Ishikawa (cell line): ENCODE measurements at regions not wholly inside any gene's neighbourhood (a gene's known extent, or its start where the extent isn't known, plus 50 kb on each side); places are given as distances from the start of the nearest gene placed in this dataset.

Experiments used
- CEBPB ChIP-seq: IDR thresholded peaks from 2 replicates; pipeline ENCODE4 v1.6.1; 2012
- CREB1 ChIP-seq: IDR thresholded peaks from 2 replicates; pipeline ENCODE4 v1.6.1; 2012; ENCODE audit warnings: low read depth
- EGR1 ChIP-seq: IDR thresholded peaks from 2 replicates; pipeline ENCODE4 v1.6.1; 2012
- EP300 ChIP-seq: IDR thresholded peaks from 2 replicates; pipeline ENCODE4 v1.6.1; 2012; ENCODE audit warnings: borderline replicate concordance
- FOXM1 ChIP-seq: IDR thresholded peaks from 2 replicates; pipeline ENCODE4 v1.6.1; 2012; ENCODE audit warnings: low read depth, borderline replicate concordance
- NFIC ChIP-seq: IDR thresholded peaks from 2 replicates; pipeline ENCODE4 v1.6.1; 2012
- RAD21 ChIP-seq: IDR thresholded peaks from 2 replicates; pipeline ENCODE4 v1.6.1; 2012; ENCODE audit warnings: low read depth
- TAF1 ChIP-seq: IDR thresholded peaks from 2 replicates; pipeline ENCODE4 v1.6.1; 2012; ENCODE audit warnings: low read depth, mild to moderate bottlenecking
- TCF12 ChIP-seq: IDR thresholded peaks from 2 replicates; pipeline ENCODE4 v1.6.1; 2012; ENCODE audit warnings: low read depth
- TEAD4 ChIP-seq: IDR thresholded peaks from 2 replicates; pipeline ENCODE4 v1.6.1; 2012
- YY1 ChIP-seq: IDR thresholded peaks from 2 replicates; pipeline ENCODE4 v1.6.1; 2012; ENCODE audit warnings: low read depth
- ZBTB7A ChIP-seq: IDR thresholded peaks from 2 replicates; pipeline ENCODE4 v1.6.1; 2012; ENCODE audit warnings: low read depth
- TF ChIP-seq, protein P1 (sequence below): IDR thresholded peaks from 2 replicates; pipeline ENCODE4 v1.6.1; 2012
- TF ChIP-seq, protein P2 (sequence below): IDR thresholded peaks from 2 replicates; pipeline ENCODE4 v1.6.1; 2012
- TF ChIP-seq, protein P3 (sequence below): IDR thresholded peaks from 2 replicates; pipeline ENCODE4 v1.6.1; 2012; ENCODE audit warnings: low read depth, mild to moderate bottlenecking

DNA sequence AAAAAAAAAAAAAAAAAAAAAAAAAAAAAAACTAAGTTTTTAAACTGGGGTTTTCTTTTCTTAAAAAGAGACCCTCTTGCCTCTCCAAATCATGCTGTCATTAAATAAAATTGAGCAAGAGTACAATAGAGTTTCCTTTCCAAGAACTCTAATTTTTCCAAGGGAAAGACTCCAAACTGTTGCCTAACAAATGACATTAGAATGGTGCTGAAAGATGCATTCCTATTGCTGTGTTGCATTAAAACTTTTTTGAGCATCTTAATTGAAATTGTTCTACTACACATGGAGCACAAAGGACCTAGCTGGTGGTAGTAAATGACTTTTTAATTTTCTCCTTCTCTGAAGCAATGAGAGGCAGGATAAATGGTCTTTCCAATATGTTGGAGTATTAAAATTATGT lies 469.1 kb upstream of the ARHGEF26 start:
- no peak for TF ChIP-seq RAD21
- no peak for TF ChIP-seq CEBPB
- TF ChIP-seq TEAD4: no peak
- TF ChIP-seq ZBTB7A: no peak

DNA sequence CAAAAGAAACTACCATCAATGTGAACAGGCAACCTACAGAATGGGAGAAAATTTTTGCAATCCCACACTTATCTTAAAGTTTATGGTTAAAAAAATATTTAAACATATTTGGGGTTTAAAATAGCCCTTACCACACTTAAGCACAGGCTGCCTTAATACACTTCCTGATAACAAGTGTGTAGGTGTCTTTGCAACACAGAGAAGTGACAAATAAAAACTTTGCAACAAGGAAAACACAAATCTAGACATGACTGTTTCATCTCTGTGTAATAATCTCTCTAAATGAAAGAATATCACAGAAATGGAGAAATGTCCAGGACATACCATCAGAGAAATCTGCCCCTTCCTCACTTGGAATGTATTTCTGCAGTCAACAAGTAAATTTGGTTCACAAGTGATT lies 464.1 kb upstream of the ARHGEF26 start:
- no peak for TF ChIP-seq EGR1

DNA sequence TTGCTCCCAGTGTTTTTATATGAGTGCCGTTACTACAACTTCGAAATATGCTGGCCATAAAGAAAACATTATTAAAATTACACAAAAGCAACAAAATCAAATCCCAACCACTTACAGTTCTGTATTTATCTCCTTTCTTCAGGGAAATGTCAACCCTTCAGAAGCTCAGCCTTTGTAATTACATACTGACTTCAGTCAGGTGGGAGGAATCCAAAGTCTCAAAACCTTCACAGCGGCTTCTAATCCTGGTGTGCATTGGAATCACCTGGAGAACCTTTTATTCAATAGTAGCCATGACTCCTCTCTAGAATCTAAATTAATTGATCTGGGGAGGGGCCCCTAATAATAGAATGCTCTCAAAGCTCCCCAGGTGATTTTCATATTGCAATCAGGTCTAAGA lies 463.7 kb upstream of the ARHGEF26 start:
- TF ChIP-seq, protein P1, sequence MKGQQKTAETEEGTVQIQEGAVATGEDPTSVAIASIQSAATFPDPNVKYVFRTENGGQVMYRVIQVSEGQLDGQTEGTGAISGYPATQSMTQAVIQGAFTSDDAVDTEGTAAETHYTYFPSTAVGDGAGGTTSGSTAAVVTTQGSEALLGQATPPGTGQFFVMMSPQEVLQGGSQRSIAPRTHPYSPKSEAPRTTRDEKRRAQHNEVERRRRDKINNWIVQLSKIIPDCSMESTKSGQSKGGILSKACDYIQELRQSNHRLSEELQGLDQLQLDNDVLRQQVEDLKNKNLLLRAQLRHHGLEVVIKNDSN: no peak
- TF ChIP-seq, protein P2, sequence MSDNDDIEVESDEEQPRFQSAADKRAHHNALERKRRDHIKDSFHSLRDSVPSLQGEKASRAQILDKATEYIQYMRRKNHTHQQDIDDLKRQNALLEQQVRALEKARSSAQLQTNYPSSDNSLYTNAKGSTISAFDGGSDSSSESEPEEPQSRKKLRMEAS: no peak

DNA sequence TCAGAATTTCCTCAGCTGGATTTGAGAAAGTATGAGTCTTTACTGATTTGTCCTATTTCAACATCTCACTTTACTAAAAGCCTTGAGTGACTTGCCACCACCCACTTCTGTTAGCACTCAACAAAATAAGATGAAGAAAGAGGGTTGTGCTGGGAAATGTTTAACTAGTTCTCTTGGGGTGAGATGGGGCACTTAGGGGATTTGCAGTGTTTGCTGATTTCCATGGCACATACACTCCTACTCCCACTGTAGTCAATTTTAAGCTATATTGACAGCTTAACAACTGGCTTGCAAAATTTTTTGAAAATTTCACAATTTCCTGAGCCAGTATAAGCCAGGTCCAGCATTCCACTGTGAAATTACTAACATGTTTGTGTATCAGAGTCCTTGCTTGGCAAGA lies 463.1 kb upstream of the ARHGEF26 start:
- no peak for TF ChIP-seq FOXM1
- no peak for TF ChIP-seq CEBPB
- TF ChIP-seq RAD21: no peak
- no peak for TF ChIP-seq EP300
- no peak for TF ChIP-seq TEAD4
- TF ChIP-seq, protein P3, sequence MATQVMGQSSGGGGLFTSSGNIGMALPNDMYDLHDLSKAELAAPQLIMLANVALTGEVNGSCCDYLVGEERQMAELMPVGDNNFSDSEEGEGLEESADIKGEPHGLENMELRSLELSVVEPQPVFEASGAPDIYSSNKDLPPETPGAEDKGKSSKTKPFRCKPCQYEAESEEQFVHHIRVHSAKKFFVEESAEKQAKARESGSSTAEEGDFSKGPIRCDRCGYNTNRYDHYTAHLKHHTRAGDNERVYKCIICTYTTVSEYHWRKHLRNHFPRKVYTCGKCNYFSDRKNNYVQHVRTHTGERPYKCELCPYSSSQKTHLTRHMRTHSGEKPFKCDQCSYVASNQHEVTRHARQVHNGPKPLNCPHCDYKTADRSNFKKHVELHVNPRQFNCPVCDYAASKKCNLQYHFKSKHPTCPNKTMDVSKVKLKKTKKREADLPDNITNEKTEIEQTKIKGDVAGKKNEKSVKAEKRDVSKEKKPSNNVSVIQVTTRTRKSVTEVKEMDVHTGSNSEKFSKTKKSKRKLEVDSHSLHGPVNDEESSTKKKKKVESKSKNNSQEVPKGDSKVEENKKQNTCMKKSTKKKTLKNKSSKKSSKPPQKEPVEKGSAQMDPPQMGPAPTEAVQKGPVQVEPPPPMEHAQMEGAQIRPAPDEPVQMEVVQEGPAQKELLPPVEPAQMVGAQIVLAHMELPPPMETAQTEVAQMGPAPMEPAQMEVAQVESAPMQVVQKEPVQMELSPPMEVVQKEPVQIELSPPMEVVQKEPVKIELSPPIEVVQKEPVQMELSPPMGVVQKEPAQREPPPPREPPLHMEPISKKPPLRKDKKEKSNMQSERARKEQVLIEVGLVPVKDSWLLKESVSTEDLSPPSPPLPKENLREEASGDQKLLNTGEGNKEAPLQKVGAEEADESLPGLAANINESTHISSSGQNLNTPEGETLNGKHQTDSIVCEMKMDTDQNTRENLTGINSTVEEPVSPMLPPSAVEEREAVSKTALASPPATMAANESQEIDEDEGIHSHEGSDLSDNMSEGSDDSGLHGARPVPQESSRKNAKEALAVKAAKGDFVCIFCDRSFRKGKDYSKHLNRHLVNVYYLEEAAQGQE: no peak
- TF ChIP-seq TCF12: no peak
- no peak for TF ChIP-seq CREB1
- TF ChIP-seq TAF1: no peak
- TF ChIP-seq YY1: no peak
- TF ChIP-seq, protein P2: no peak
- TF ChIP-seq, protein P1: no peak
- no peak for TF ChIP-seq NFIC
- TF ChIP-seq EGR1: no peak
- no peak for TF ChIP-seq ZBTB7A

DNA sequence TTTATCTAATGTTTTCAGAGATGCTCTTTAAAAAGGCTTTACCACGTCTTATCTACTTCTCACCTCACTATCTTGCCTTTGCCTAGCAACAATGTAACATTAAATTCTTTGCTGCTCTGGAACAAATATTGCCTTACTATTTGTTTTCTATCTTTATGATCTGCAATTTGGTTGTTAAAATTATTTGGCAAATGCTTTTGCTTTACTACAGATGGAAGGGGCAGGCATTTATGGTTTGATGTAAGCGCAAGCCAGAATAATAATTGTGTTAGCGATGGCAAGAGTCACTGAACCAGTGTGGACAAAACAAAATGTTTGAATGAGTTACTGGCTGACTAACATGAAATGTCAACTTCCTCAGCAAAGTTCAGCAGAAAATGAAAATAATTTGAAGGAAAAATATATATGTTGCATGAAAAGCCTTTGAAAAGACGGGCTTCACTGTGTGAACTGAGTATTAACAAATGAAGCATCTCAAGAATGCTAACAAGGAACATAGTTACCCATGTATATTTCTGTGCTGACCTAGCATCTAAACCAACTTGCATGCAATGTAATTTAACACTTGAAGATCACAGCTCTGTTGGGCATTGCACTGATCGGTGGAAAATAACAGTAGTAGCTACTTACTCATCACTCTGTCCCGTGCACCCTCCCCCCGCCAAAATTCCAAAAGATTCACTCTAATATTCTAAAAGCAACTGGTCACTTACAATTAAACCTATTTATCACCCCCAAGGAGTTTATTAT lies 454.0 kb upstream of the ARHGEF26 start:
- TF ChIP-seq, protein P3: no peak
- TF ChIP-seq, protein P1: no peak
- TF ChIP-seq ZBTB7A: no peak
- no peak for TF ChIP-seq NFIC
- no peak for TF ChIP-seq EP300
- TF ChIP-seq YY1: no peak
- TF ChIP-seq TAF1: no peak
- no peak for TF ChIP-seq CEBPB
- TF ChIP-seq FOXM1: no peak
- TF ChIP-seq, protein P2: no peak
- TF ChIP-seq CREB1: no peak
- TF ChIP-seq EGR1: no peak
- no peak for TF ChIP-seq TEAD4
- no peak for TF ChIP-seq RAD21
- TF ChIP-seq TCF12: no peak

DNA sequence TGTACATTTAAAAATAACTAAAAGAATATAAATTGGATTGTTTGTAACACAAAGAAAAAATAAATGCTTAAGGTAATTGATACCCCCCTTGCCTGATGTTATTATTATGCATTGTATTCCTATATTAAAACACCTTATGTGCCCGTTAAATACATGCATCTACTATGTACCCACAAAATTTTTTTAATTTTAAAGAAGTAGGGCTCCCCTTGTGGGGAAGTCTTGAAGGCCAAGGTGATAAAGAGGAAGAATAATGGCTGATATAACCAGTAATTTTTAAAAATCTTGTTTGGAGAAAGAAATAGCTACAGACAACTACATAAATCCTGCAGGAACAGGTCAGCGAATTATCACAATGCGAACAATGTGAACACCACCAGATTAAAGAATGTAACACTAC lies 451.7 kb upstream of the ARHGEF26 start:
- TF ChIP-seq, protein P1: no peak
- TF ChIP-seq YY1 (no peak), TCF12 (no peak), TEAD4 (no peak), NFIC (no peak), FOXM1 (no peak), EGR1 (no peak), RAD21 (no peak), TAF1 (no peak), CEBPB (no peak), EP300 (no peak), CREB1 (no peak), ZBTB7A (no peak)
- TF ChIP-seq, protein P3: no peak
- TF ChIP-seq, protein P2: no peak
